NAMALWA (cell line): ENCODE measurements at regions not wholly inside any gene's neighbourhood (a gene's known extent, or its start where the extent isn't known, plus 50 kb on each side); places are given as distances from the start of the nearest gene placed in this dataset.
"Not testable (repeated sequence)": the region's sequence is repeated elsewhere in the genome, so short reads cannot be mapped to it uniquely, and the experiment has no call there.

Experiments used
- DNase-seq: peaks from one replicate; pipeline ENCODE4 v3.0.0-alpha.2; 2015; ENCODE audit warnings: low spot score

- no peak for DNase-seq
Measured at GRCh38 chr14:25436288-25436875, 386.4 kb upstream of the STXBP6 start.

DNA sequence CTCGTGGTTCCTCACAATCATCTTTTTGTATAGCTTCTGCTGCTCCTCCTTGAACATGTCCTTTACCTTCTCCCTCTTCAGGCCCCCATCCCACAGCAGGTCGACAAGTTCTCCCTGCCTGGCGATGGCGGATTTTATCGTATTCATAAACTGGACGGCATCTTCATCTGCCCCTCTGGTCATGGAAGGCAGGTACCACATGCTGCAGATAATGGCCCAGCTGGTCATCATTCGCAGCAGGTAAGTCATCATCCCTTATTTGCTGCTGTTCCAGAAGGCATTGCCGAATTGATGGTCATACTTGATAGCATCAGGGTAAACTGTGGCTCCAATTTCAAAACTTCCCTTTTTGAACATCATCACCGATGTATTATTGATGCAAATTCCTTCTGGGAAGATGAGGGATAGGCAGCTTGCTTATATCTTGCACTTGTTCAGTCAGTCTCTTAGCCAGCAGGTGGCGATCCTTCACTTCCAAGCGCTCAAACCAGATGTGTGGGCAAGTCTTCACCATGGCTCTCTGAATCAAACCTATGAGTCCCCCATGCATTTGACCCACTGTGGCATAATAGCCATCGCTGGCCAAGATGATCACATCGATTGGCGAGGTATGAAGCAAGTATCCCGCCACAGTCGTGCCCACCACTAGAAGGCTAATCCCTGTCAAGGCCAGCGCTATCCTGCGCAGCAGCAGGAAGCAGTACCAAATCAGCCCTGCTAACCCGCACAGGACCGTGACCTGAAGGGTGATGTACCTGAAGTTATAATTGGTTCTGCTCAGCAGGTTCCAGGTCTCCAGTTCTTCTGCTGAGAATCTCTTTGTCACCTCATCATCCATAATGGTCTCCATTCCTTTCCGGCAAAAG is 381.5 kb upstream of the STXBP6 start:
- peak; percentile 32 for DNase-seq

DNA sequence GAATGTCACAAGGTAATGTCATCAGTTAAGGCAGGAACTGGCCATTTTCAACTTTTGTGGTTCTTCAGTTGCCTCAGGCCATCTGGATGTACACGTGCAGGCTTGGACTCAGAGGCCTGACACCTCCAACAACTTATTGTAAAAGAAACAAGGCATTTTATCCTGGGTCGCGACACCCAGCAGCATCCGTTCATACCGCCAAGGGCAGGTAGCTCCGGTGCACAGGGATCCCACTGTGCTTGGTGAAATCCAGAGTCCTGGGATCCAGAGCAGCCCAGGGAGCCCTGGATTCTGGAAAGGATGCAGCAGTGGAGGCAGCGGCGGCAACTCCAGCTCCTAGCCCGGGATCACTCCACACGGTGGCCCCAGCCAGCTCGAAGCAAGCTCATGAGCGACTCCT is 380.9 kb upstream of the STXBP6 start:
- DNase-seq = no peak

DNA sequence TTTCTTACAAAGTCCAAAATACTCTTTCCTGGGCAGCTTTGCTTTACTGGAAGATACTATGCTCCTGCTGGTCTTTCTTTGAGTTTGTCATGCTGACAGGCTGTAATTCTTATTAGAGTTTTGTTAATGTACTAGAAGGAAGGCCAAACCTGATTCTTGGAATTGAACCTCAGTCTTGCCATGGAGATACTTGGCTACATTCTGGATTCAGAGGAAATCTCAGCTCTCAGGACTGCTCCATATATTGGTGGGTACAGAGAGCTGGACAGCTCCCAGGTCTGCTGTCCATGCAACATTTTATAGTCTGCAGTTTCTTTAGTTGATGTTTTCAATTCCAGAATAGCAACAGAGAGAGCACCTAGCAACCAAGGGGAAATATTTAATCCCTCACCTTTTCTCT is 363.1 kb upstream of the STXBP6 start:
- no peak for DNase-seq

DNA sequence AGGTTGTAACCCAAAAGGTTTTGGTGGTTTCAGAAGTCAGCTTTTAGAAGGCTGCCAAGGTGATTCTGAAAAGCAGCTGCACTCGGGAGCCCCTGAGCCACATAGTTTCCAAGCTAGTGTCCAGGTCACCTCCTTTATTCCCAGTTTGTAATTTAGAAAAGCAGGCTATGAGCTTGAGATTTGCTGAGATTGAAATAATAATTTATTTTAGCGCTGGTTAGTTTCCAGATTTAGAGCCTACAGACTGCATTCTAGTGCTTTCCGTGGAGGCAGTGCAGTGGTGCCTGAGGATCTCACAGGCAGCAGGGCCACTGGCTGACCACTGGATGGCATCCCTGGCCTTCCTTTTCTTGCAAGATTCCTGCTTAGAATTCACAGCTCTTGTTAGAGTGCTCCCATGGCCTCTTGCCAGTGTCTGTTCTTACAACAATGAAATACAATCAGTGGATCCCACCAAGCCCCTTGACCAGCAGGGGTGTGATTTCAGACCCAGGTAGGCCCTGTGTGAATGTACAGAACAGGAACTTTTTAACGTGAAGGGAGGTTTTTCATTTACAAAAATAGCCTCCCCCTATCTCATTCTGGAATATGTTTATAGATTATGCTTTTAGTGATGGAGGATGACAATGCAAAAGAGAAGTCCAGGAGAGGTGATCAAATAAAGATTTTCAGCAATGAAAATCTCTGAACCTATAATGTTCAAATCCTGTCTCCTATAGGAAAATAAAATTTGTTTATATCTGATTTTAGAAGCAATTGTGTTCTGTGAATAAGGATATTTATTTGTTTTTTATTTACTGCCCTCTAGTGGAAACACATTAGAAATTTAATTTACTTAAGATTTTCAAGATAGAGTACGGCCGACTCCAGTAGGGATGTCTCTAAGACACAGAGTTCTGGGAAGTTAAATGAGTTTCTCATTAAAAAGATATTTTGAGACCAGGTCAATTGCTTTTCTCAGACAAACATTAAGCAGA is 362.1 kb upstream of the STXBP6 start:
- peak; percentile 13 for DNase-seq

DNA sequence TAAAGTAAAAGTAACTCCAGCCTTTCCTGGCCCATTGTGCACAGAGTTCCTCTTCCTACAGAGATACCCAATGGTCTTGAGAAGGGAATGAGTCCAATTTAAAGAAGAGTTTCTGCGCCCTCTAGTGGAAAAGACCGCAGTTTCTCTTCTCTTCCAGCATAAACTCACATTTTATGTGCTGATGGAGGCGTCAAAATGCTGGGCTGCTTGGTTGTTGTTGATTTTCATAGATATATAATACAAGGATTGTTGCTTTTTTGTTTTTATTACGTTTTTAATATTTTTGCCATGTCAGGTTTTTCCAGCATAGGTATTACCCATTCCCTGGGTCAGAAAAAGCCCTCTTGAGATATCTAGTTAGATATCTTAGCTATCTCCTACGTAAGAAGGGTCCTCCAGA is 356.9 kb upstream of the STXBP6 start:
- DNase-seq = peak; percentile 69

DNA sequence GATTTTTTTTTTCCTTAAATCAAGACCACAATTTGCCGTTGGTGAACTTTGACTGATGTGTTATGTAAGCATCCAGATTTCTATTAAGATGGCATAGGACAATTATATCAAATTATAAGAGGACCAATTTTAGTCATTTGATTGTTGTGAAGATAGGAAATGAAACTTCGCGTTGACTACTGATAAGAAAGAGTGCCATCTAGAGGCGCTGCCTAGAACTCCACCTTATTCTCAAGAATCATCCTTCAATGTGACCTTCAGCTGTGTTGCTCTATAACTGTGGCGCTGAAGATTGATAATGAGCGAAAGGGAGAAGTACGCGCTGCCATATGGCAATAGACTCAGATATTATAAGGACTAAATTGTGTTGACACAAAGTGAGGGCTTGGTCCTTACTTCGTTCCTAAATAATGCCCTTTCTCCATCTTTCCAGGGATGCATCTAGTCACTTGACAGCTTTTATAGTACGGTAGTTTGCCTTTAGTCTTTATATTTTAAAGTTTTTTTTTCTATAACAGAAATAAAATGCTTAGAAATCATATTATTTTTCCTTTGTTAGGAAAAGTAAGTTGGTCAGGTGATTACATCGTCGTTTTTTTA is 350.8 kb upstream of the STXBP6 start:
- peak; percentile 75 for DNase-seq

DNA sequence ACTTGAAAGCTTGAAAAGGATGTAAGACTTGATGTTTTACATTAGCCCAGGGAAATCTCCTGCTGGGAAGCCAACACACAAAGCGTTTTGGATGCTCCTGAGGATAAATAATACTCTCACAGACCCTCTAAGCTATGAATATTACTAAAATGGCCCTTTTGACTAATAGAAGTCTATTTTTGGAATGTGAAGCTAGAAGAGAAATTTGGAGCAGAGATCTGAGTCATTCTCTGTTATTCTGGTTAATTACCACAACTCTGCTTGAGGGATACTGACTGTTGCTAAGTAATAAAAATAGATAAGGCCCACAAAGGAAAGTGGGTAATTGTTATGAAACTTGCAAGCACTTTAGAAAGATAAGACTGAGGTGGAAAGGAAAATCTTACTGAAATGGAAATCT is 346.2 kb upstream of the STXBP6 start:
- DNase-seq = no peak

DNA sequence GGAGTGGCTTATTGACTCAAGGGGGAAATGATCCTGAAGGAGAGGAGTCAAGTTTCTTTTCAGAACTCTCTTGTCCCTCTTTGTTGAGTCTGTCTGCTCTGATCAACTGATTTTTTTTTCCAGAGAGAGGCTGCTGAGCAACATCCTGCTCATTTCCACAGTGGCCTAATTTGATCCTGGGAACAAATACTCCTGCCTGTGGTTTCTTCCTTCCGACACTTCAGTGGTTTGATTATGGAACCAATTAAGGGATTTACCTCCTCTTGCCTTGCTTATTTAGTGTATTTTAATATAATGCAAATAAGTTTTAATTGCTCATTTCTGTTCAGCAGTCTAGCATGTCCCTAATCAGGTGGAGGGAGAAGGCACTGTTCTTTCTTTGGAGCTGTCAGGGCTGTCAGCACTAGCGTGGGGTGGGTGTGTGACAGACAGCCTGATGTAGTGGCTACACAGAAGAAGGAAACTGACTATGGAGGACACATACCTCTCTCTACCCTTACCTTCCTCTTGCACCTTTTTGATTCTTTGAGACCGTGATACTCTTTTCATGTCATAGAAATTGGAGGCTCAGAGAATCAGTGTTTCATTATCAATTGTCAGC is 344.9 kb upstream of the STXBP6 start:
- DNase-seq = no peak

DNA sequence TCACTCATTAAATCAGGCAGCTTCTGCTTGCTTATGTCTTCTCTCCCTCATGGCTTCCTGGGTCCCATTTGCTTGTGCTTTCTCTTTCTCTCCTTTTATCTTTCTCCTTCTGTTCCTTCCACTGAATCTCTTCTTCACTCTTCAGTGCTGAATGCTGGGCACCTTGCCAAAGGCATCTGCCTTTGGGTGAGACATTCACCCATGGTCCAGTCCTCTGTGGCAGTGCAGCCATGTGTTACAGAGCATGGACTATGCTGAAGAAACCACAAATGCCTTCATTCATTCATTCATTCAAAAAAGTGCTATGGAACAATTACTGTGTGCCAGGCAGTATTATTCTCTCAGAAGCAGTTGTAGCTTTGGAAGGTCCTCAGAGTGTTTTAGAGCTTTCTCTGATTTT is 344.4 kb upstream of the STXBP6 start:
- DNase-seq = no peak

- no peak for DNase-seq
Measured at GRCh38 chr14:25389948-25390347, 340.0 kb upstream of the STXBP6 start.

DNA sequence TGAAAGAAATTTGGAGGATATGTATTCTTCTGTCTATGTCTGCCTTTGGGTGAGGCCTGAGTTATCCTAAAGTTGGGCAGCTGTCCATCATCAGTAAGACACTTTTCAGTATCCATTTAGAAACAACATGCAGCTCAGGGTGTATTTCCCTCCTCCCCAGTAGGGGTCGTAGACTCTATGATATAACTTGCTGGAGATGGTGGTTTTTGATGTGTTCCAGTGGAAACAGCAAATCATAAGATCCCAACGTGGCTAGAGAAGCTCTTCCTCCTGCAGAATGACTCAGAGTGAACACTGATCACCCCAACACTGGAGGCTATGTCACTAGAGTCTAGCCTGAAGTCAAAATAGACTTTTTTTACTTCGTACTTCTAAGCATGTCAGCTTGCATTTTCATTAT is 331.6 kb upstream of the STXBP6 start:
- peak; percentile 49 for DNase-seq

DNA sequence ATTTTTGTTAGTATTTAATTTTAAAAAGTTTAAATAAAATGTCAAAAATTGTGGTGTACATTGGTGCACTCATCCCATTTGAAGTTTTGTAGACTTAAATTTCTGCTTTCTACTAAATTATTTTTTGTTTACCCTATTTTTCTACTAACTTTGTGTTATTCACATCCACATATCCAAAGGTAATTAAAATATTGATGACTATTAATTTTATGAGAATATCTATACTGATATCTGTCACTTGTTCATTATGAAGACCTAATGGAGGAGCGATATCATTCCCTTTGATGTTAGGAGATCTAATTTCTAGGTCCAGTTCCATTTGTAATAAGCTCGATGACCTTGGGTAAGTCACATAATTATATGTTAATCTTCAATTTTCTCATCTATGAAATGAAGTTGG is 325.7 kb upstream of the STXBP6 start:
- DNase-seq = no peak

- no peak for DNase-seq
Measured at GRCh38 chr14:25371068-25371467, 321.1 kb upstream of the STXBP6 start.

DNA sequence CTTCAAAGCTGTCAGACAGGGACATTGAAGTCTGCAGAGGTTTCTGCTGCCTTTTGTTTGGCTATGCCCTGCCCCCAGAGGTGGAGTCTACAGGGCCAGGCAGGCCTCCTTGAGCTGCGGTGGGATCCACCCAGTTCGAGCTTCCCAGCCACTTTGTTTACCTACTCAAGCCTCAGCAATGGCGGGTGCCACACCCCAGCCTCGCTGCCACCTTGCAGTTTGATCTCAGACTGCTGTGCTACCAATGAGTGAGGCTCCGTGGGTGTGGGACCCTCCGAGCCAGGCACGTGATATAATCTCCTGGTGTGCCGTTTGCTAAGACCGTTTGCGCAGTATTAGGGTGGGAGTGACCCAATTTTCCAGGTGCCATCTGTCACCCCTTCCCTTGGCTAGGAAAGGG is 320.1 kb upstream of the STXBP6 start:
- not testable (repeated sequence) for DNase-seq

GRCh38 chr14:25358330-25358729 is 308.4 kb upstream of the STXBP6 start:
- DNase-seq = no peak

- DNase-seq = no peak
Measured at GRCh38 chr14:25351269-25351668, 301.3 kb upstream of the STXBP6 start.

- no peak for DNase-seq
Measured at GRCh38 chr14:25350802-25351201, 300.9 kb upstream of the STXBP6 start.

DNA sequence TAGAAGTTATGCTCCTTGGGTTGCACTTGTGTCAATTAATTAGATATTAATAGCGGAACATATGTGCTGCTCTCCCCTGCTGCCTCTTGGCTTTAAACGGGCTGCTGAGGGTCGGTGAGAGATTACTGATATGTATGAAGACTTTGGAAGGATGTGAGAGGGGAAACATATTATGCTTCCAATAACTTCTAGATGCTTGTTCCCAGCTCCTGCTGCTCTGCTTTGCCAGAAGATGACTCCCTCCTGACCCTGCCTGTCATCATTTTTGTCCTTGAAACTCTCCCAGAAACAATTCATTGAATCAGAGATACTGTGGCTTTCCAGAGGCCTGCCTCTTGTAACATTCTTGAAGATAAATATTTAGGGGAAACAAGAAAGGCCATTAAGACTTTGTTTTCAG is 300.1 kb upstream of the STXBP6 start:
- DNase-seq = no peak

- DNase-seq = no peak
Measured at GRCh38 chr14:25349269-25349668, 299.3 kb upstream of the STXBP6 start.

- no peak for DNase-seq
Measured at GRCh38 chr14:25340882-25341281, 290.9 kb upstream of the STXBP6 start.

DNA sequence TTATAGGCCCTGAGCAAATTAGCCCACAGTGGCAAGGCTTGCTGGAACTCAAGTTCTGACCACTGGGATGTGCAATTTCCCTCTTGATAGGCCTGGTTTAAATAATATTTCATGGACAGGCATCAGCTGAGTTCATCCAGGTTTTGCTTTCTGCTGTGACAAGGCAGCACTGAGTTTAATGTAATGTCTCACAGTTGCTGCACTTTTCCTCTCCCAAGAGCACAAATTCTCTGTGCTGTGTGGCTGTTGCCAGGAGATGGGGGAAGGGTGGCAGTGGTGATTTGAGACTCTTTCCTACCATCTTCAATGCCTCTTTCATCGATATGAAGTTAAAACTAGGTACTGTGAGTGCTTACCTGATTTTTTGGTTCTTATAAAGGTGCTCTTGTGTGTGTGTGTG is 272.8 kb upstream of the STXBP6 start:
- DNase-seq = no peak
